CD4-positive, CD25-positive, alpha-beta regulatory T cell (primary cell): ENCODE measurements at regions not wholly inside any gene's neighbourhood (a gene's known extent, or its start where the extent isn't known, plus 50 kb on each side); places are given as distances from the start of the nearest gene placed in this dataset.
"Not testable (repeated sequence)": the region's sequence is repeated elsewhere in the genome, so short reads cannot be mapped to it uniquely, and the experiment has no call there.

Experiments used
- ATAC-seq, 2 donors: fragments of 150-1000 bp; cut with Tn5 transposase; one replicate each; pipeline ENCODE4 v1.10.0; 2021; ENCODE audit warnings: low read depth in 2 of 2, moderate number of reproducible peaks in 2 of 2, moderate library complexity in 1 of 2
- DNase-seq, 3 donors: peaks; one replicate each; pipeline versions ENCODE4 v3.0.0 to v3.0.0-alpha.2; 2012 to 2022; ENCODE audit warnings: mixed read lengths in 1 of 3
- H3K27ac ChIP-seq: one replicate; pipeline ENCODE4 v1.7.0; 2013; ENCODE audit warnings: mild to moderate bottlenecking, low read length; ENCODE audit not compliant: insufficient read depth, poor library complexity, severe bottlenecking
- H3K27me3 ChIP-seq: one replicate; pipeline ENCODE4 v1.7.0; 2013; ENCODE audit warnings: low read length; ENCODE audit not compliant: control insufficient read depth, insufficient read depth
- H3K36me3 ChIP-seq: one replicate; pipeline ENCODE4 v1.7.0; 2013; ENCODE audit warnings: mild to moderate bottlenecking, low read length, moderate library complexity; ENCODE audit not compliant: control insufficient read depth, insufficient read depth
- H3K4me1 ChIP-seq: 2 replicates; pipeline ENCODE4 v1.7.0; 2013; ENCODE audit warnings: mild to moderate bottlenecking, low read length; ENCODE audit not compliant: insufficient read depth, control insufficient read depth, poor library complexity, severe bottlenecking
- H3K4me3 ChIP-seq: one replicate; pipeline ENCODE4 v1.7.0; 2013; ENCODE audit warnings: low read depth, mild to moderate bottlenecking, low read length, moderate library complexity
- H3K9me3 ChIP-seq, 2 experiments: 1 replicate in 1 of 2; 2 replicates in 1 of 2; pipeline ENCODE4 v1.7.0; 2013; ENCODE audit warnings: low read length in 2 of 2, mild to moderate bottlenecking in 1 of 2, moderate library complexity in 1 of 2; ENCODE audit not compliant: control insufficient read depth in 2 of 2
- H3K27ac Mint-ChIP-seq, 3 donors: one replicate each; pipeline ENCODE4 v1.8.0; 2020 to 2022; ENCODE audit warnings: mild to moderate bottlenecking in 3 of 3, mixed read lengths in 3 of 3, moderate library complexity in 2 of 3
- H3K27me3 Mint-ChIP-seq: one replicate; pipeline ENCODE4 v1.8.0; 2022; ENCODE audit warnings: mild to moderate bottlenecking, mixed read lengths
- H3K36me3 Mint-ChIP-seq: one replicate; pipeline ENCODE4 v1.8.0; 2020; ENCODE audit warnings: mixed read lengths
- H3K4me1 Mint-ChIP-seq, 4 donors: one replicate each; pipeline ENCODE4 v1.8.0; 2020 to 2022; ENCODE audit warnings: mixed read lengths in 4 of 4, mild to moderate bottlenecking in 1 of 4
- H3K4me3 Mint-ChIP-seq, 4 donors: one replicate each; pipeline ENCODE4 v1.8.0; 2020 to 2022; ENCODE audit warnings: mild to moderate bottlenecking in 4 of 4, mixed read lengths in 4 of 4, moderate library complexity in 3 of 4
- H3K9me3 Mint-ChIP-seq, 7 donors: one replicate each; pipeline ENCODE4 v1.8.0; 2020 to 2022; ENCODE audit warnings: mixed read lengths in 7 of 7, mild to moderate bottlenecking in 3 of 7, moderate library complexity in 2 of 7

DNA sequence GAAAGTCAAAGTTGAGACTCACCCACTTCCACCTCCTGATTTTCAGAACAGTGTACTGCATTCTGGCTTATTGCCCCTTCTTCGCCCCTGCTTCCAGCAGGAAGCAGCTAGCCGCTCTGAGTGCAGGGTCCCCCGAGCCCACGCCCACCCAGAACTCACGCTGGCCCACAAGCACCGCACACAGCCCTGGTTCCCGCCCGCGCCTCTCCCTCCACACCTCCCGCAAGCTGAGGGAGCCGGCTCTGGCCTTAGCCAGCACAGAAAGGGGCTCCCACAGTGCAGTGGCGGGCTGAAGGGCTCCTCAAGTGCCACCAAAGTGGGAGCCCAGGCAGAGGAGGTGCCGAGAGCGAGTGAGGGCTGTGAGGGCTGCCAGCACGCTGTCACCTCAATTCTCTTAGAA, 657.7 kb upstream of the SPRY2 start:
- ATAC-seq, DNase-seq, H3K4me1 ChIP-seq, H3K36me3 ChIP-seq, H3K27ac Mint-ChIP-seq, H3K9me3 ChIP-seq, H3K27me3 Mint-ChIP-seq, H3K4me1 Mint-ChIP-seq, H3K36me3 Mint-ChIP-seq, H3K27me3 ChIP-seq, H3K27ac ChIP-seq, H3K4me3 Mint-ChIP-seq, H3K4me3 ChIP-seq: not testable (repeated sequence)
- peaks cover 0 to 14% (median 5%) of the 10 kb centered on the region in 7 donors for H3K9me3 Mint-ChIP-seq

DNA sequence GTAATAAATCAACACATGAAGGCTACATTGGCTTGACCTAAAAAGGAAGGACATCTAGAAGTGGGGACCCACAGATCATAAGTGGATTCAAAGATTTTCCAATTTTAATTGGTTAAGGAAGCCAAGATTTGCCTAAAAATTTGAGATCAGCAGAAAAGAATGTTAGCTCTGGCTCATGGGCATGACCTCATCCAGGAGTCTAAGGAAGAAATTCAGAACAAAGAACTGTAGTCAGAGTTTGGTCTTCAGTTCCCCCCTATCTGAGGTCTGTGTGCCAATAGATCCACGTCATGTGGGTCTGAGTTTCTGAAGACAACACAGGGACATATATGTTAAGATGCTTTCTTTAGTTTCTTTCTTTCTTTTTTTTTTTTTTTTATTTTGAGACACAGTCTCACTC, 648.8 kb upstream of the SPRY2 start:
- H3K4me1 ChIP-seq, result no peaks in the 10 kb centered on the region
- Mint-ChIP-seq H3K4me1 (no peaks in the 10 kb centered on the region), H3K27ac (no peak overlapping the region), H3K4me3 (no peak overlapping the region), H3K9me3 (peaks cover 3 to 41% (median 10%) of the 10 kb centered on the region in 7 donors), H3K27me3 (no peaks in the 10 kb centered on the region), H3K36me3 (no peaks in the 10 kb centered on the region)
- H3K4me3 ChIP-seq, result no peak overlapping the region
- H3K36me3 ChIP-seq, result no peaks in the 10 kb centered on the region
- H3K9me3 ChIP-seq, result peaks cover 5 to 6% of the 10 kb centered on the region in 2 experiments
- DNase-seq (no peak), ATAC-seq (no peak)
- no peaks in the 10 kb centered on the region for H3K27me3 ChIP-seq
- H3K27ac ChIP-seq, result no peak overlapping the region

DNA sequence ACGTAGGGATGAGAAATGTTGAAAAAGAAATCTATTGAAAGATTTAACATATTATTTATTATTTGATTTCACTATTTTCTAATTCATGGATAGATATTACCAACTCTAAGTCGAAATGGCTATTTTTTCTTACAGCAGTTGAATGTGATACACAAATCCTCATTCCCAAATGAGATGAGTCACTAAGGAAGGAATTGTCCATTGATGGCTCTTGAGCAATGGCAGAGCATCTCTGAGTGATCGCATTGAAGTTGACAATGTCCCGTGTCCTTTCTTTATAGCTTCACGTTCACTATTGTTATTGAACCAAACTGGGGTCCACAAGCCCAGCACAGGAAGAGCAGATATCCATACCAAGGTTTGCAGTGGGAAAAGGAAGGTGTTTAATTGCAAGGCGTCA, 648.3 kb upstream of the SPRY2 start:
- no peak for DNase-seq
- no peaks in the 10 kb centered on the region for H3K36me3 ChIP-seq
- Mint-ChIP-seq H3K4me1 (no peaks in the 10 kb centered on the region), H3K27ac (no peak overlapping the region), H3K9me3 (peaks cover 3 to 41% (median 10%) of the 10 kb centered on the region in 7 donors), H3K4me3 (peak overlapping the region in 1 of 4 donors; percentile 49), H3K27me3 (no peaks in the 10 kb centered on the region), H3K36me3 (no peaks in the 10 kb centered on the region)
- no peak overlapping the region for H3K4me3 ChIP-seq
- H3K9me3 ChIP-seq, result peaks cover 5 to 6% of the 10 kb centered on the region in 2 experiments
- H3K27me3 ChIP-seq, result no peaks in the 10 kb centered on the region
- H3K4me1 ChIP-seq, result no peaks in the 10 kb centered on the region
- no peak for ATAC-seq
- no peak overlapping the region for H3K27ac ChIP-seq

DNA sequence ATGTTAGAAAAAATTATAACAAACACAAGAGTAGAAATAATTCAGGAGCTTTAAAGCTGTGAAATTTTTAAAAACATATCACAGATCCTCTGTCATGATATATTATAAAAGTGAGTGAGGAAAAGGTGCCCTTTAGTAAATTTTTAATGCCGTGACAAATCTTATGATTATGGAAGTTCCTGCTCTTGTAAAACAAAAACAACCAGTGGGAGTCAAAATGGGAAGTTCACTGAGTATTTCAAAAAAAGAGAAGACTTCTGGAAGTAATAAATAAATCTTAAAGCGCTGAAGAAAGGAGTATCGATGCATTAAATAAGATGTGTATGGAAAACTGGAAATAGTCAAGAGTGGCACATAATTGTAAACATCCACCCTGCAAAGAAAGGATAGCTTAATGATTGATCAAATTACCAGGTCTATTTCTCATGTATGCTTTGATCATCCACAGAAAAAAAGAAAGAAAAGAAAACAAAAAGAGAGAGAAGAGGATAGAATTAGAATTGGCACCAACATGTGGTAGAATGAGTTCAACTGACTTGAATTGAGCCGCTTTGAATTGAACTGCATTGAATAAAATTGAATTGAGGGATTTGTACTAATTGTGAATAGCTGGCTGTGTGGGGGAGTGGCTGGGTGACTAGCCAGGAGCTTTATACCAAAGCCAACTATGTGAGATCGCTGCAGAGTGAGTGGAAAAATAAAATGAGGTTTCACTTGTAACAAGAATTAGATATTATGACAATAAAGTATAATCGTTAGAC, 647.6 kb upstream of the SPRY2 start:
- H3K27ac Mint-ChIP-seq, result no peak overlapping the region
- no peak for DNase-seq
- no peak overlapping the region for H3K4me3 Mint-ChIP-seq
- no peaks in the 10 kb centered on the region for H3K27me3 Mint-ChIP-seq
- ATAC-seq, result no peak
- no peak overlapping the region for H3K27ac ChIP-seq
- no peaks in the 10 kb centered on the region for H3K36me3 Mint-ChIP-seq
- no peaks in the 10 kb centered on the region for H3K27me3 ChIP-seq
- H3K4me1 ChIP-seq, result no peaks in the 10 kb centered on the region
- H3K4me3 ChIP-seq, result no peak overlapping the region
- H3K9me3 ChIP-seq, result peaks cover 5 to 6% of the 10 kb centered on the region in 2 experiments
- H3K9me3 Mint-ChIP-seq, result peaks cover 3 to 41% (median 10%) of the 10 kb centered on the region in 7 donors
- no peaks in the 10 kb centered on the region for H3K36me3 ChIP-seq
- H3K4me1 Mint-ChIP-seq, result no peaks in the 10 kb centered on the region

DNA sequence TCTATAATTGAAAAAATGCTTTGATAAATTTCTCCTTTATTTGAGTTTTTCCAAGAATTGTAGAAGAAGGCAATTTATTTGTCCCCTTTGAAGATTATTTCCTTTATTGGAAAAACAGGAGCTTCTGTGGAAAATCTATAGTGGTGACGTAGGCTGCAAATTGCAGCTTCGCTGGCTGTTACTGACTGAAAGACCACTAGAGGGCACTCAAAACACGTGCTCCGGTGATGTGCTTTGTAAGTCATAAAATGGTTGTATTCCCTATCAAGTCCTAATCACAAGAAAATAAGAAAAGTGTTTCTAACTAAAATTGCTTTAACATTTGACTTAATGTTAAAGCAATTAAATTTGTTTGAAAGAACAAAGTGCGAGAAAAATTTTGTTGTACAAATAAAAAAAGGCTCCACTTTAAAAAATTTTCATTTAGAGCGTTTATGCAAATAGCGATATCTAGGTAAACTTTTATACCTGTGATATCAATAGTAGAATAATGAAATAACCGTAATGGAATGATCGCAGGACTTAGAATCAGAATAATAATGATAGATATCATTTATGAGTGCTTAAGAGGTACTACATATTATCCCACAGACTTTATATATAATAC, 638.2 kb upstream of the SPRY2 start:
- Histone ChIP-seq H3K9me3 (no peaks in the 10 kb centered on the region), H3K27ac (no peak overlapping the region), H3K36me3 (no peaks in the 10 kb centered on the region), H3K4me1 (no peaks in the 10 kb centered on the region), H3K27me3 (no peaks in the 10 kb centered on the region), H3K4me3 (no peak overlapping the region)
- DNase-seq, result peak in 1 of 3 donors; percentile 36
- H3K27ac Mint-ChIP-seq, result no peak overlapping the region
- no peaks in the 10 kb centered on the region for H3K4me1 Mint-ChIP-seq
- no peaks in the 10 kb centered on the region for H3K36me3 Mint-ChIP-seq
- no peak overlapping the region for H3K4me3 Mint-ChIP-seq
- H3K27me3 Mint-ChIP-seq, result no peaks in the 10 kb centered on the region
- H3K9me3 Mint-ChIP-seq, result peaks cover 0 to 12% (median 0%) of the 10 kb centered on the region in 7 donors
- ATAC-seq, result no peak

DNA sequence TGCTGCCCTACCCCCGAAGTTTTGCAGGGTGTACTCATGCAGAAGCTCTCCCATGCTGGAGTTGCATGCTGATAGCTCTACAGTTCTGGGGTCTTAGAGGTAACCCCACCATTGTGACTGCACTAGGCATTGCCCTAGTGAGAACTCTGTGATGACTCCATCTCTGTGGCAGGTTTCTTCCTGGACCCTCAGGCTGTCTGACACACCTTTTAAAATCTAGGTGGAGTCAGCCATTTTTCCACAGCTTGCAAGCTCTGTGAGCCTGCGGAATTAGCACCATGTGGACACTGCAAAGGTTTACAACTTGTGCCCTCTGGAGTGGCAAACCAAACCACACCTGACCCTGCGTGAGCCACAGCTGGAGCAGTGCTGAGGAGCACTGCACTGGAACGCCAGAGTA, 636.2 kb upstream of the SPRY2 start:
- no peak overlapping the region for H3K27ac Mint-ChIP-seq
- Histone ChIP-seq H3K4me1 (no peaks in the 10 kb centered on the region), H3K27me3 (no peaks in the 10 kb centered on the region), H3K36me3 (no peaks in the 10 kb centered on the region), H3K4me3 (no peak overlapping the region), H3K9me3 (no peaks in the 10 kb centered on the region), H3K27ac (no peak overlapping the region)
- H3K9me3 Mint-ChIP-seq, result peaks cover 0 to 9% (median 4%) of the 10 kb centered on the region in 7 donors
- ATAC-seq (no peak), DNase-seq (no peak)
- H3K27me3 Mint-ChIP-seq, result no peaks in the 10 kb centered on the region
- H3K4me1 Mint-ChIP-seq, result no peaks in the 10 kb centered on the region
- H3K36me3 Mint-ChIP-seq, result no peaks in the 10 kb centered on the region
- no peak overlapping the region for H3K4me3 Mint-ChIP-seq

DNA sequence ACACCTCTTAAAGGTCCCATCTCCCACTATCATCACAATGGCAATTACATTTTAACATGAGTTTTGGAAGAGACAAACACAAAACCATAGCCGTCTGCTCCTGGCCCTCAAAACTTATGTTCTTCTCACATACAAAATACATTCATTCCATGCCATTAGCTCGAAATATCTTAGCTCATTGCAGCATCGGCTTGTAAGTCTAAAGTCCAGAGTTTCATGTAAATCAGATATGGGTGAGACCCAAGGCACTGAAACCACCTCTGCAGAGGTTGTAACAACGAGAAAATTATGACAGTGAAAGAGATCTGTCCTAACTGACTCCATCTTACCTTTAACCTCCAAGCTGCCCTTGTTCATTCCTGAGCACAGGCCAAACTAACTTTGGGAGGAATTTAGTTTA, 635.0 kb upstream of the SPRY2 start:
- Mint-ChIP-seq H3K27me3 (no peaks in the 10 kb centered on the region), H3K4me3 (no peak overlapping the region), H3K36me3 (no peaks in the 10 kb centered on the region), H3K4me1 (no peaks in the 10 kb centered on the region), H3K9me3 (peaks cover 0 to 9% (median 5%) of the 10 kb centered on the region in 7 donors), H3K27ac (no peak overlapping the region)
- no peaks in the 10 kb centered on the region for H3K36me3 ChIP-seq
- no peaks in the 10 kb centered on the region for H3K9me3 ChIP-seq
- H3K4me3 ChIP-seq, result no peak overlapping the region
- ATAC-seq (no peak), DNase-seq (no peak)
- no peak overlapping the region for H3K27ac ChIP-seq
- H3K27me3 ChIP-seq, result no peaks in the 10 kb centered on the region
- H3K4me1 ChIP-seq, result no peaks in the 10 kb centered on the region

DNA sequence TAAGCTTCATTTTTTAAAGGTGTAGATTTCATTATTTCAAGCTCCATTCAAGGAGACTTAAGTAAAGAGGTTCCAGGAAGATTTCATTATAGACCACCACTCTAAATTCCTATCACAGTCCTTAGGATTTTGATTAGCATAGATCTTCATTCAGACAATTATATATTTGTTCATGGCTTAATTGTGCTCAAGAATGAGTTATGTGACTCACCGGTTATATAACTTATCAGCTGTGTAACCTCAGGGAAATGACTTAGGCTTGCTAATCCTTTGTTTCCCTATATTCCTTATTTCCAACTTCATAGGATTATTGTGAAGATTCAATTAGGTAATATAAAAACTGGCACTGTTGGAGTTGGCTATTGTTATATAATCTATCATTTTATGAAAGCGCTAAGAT, 632.8 kb upstream of the SPRY2 start:
- Mint-ChIP-seq H3K9me3 (peaks cover 0 to 6% (median 4%) of the 10 kb centered on the region in 7 donors), H3K4me3 (no peak overlapping the region), H3K36me3 (no peaks in the 10 kb centered on the region), H3K27me3 (no peaks in the 10 kb centered on the region), H3K27ac (no peak overlapping the region), H3K4me1 (no peaks in the 10 kb centered on the region)
- ATAC-seq, result no peak
- no peaks in the 10 kb centered on the region for H3K4me1 ChIP-seq
- H3K9me3 ChIP-seq, result no peaks in the 10 kb centered on the region
- DNase-seq, result no peak
- no peaks in the 10 kb centered on the region for H3K27me3 ChIP-seq
- no peaks in the 10 kb centered on the region for H3K36me3 ChIP-seq
- H3K27ac ChIP-seq, result no peak overlapping the region
- no peak overlapping the region for H3K4me3 ChIP-seq
